ENCODE measurements at regions not wholly inside any gene's neighbourhood (a gene's known extent, or its start where the extent isn't known, plus 50 kb on each side); places are given as distances from the start of the nearest gene placed in this dataset.
"Not testable (repeated sequence)": the region's sequence is repeated elsewhere in the genome, so short reads cannot be mapped to it uniquely, and the experiment has no call there.

GRCh38 chr5:157971571-157972216, 112.7 kb upstream of the CLINT1 start:
- Histone ChIP-seq H3F3A (ENCODE audit: insufficient read depth) (no peaks in the 10 kb centered on the region), H3K9ac (no peak overlapping the region), H3K4me3 (no peak overlapping the region), H3K79me2 (ENCODE audit: insufficient read depth) (no peaks in the 10 kb centered on the region), H2AFZ (no peak overlapping the region), H3K27me3 (replicated peaks; ENCODE audit: insufficient read depth) (no peaks in the 10 kb centered on the region; the same call in 1 of the 2 replicates), H3K9me3 (ENCODE audit: low read depth) (no peaks in the 10 kb centered on the region), H3K36me3 (ENCODE audit: low read depth) (no peaks in the 10 kb centered on the region), H4K20me1 (ENCODE audit: insufficient read depth) (no peaks in the 10 kb centered on the region), H3K9me2 (ENCODE audit: insufficient read depth) (no peaks in the 10 kb centered on the region), H3K4me1 (ENCODE audit: insufficient read depth) (no peaks in the 10 kb centered on the region), H3K4me2 (ENCODE audit: unreplicated experiment) (no peak overlapping the region), H3K27ac (no peak overlapping the region)
- WGBS, 2 experiments (ENCODE audit: low coverage in 1 of 2, low lambda C conversion rate in 2 of 2, missing lambda C conversion rate in 2 of 2): 14 to 16% methylated on average over 5 of the region's 5 CpGs
- peak; percentile 35 for DNase-seq
- no peak for TF ChIP-seq EZH2 (IDR thresholded peaks at IDR 0.05; ENCODE audit: insufficient read depth, poor library complexity, severe bottlenecking)
- TF ChIP-seq EZH2phosphoT487 (IDR thresholded peaks at IDR 0.05; ENCODE audit: insufficient read depth, low read depth): no peak
- in situ Hi-C loops (cut with MboI): no loop called here

GRCh38 chr5:157968570-157968969, 109.6 kb upstream of the CLINT1 start:
- in situ Hi-C loops (cut with MboI): not testable (repeated sequence)

GRCh38 chr5:157965989-157966388, 107.0 kb upstream of the CLINT1 start:
- H3K9me3 ChIP-seq (ENCODE audit: low read depth): no peaks in the 10 kb centered on the region
- H3K4me1 ChIP-seq (ENCODE audit: insufficient read depth): no peaks in the 10 kb centered on the region
- H4K20me1 ChIP-seq (ENCODE audit: insufficient read depth): no peaks in the 10 kb centered on the region

More at GRCh38 chr5:157968570-157968969, 109.6 kb upstream of the CLINT1 start:
- H3F3A ChIP-seq (ENCODE audit: insufficient read depth); H3K4me1 ChIP-seq (ENCODE audit: insufficient read depth); DNase-seq; H3K27me3 ChIP-seq (replicated peaks; ENCODE audit: insufficient read depth); H4K20me1 ChIP-seq (ENCODE audit: insufficient read depth); H3K9me2 ChIP-seq (ENCODE audit: insufficient read depth); H3K9me3 ChIP-seq (ENCODE audit: low read depth); H3K4me3 ChIP-seq; H3K27ac ChIP-seq; H3K79me2 ChIP-seq (ENCODE audit: insufficient read depth); H3K9ac ChIP-seq; H3K4me2 ChIP-seq (ENCODE audit: unreplicated experiment); H2AFZ ChIP-seq; H3K36me3 ChIP-seq (ENCODE audit: low read depth): not testable (repeated sequence)
- 62% methylated on average over 6 of the region's 6 CpGs for WGBS, 2 experiments (ENCODE audit: low coverage in 1 of 2, low lambda C conversion rate in 2 of 2, missing lambda C conversion rate in 2 of 2)

GRCh38 chr5:157965040-157965678, 106.2 kb upstream of the CLINT1 start:
- no peak for TF ChIP-seq EZH2phosphoT487 (IDR thresholded peaks at IDR 0.05; ENCODE audit: insufficient read depth, low read depth)
- TF ChIP-seq EZH2 (IDR thresholded peaks at IDR 0.05; ENCODE audit: insufficient read depth, poor library complexity, severe bottlenecking): no peak
- H3K4me1 ChIP-seq (ENCODE audit: insufficient read depth): no peaks in the 10 kb centered on the region
- H3K79me2 ChIP-seq (ENCODE audit: insufficient read depth): no peaks in the 10 kb centered on the region
- no peaks in the 10 kb centered on the region for H3K9me3 ChIP-seq (ENCODE audit: low read depth)
- no peak overlapping the region for H3K9ac ChIP-seq
- H3K27ac ChIP-seq: no peak overlapping the region
- no peak overlapping the region for H3K4me2 ChIP-seq (ENCODE audit: unreplicated experiment)
- no peaks in the 10 kb centered on the region for H3F3A ChIP-seq (ENCODE audit: insufficient read depth)
- 0 out of 2 replicates have a peak, but pooled peaks cover 12% of the 10 kb centered on the region for H3K27me3 ChIP-seq (replicated peaks; ENCODE audit: insufficient read depth)
- H2AFZ ChIP-seq: no peak overlapping the region
- no peak overlapping the region for H3K4me3 ChIP-seq
- in situ Hi-C loops (cut with MboI): no loop called here
- no peaks in the 10 kb centered on the region for H3K36me3 ChIP-seq (ENCODE audit: low read depth)
- H3K9me2 ChIP-seq (ENCODE audit: insufficient read depth): no peaks in the 10 kb centered on the region
- no peaks in the 10 kb centered on the region for H4K20me1 ChIP-seq (ENCODE audit: insufficient read depth)
- 45 to 51% methylated on average over 2 of the region's 2 CpGs for WGBS, 2 experiments (ENCODE audit: low coverage in 1 of 2, low lambda C conversion rate in 2 of 2, missing lambda C conversion rate in 2 of 2)
- DNase-seq: no peak

More at GRCh38 chr5:157965989-157966388, 107.0 kb upstream of the CLINT1 start:
- H2AFZ ChIP-seq: no peak overlapping the region
- WGBS, 2 experiments (ENCODE audit: low coverage in 1 of 2, low lambda C conversion rate in 2 of 2, missing lambda C conversion rate in 2 of 2): 76 to 77% methylated on average over 9 of the region's 9 CpGs
- H3K9ac ChIP-seq: no peak overlapping the region
- no peaks in the 10 kb centered on the region for H3F3A ChIP-seq (ENCODE audit: insufficient read depth)
- in situ Hi-C loops (cut with MboI): no loop called here
- no peaks in the 10 kb centered on the region for H3K9me2 ChIP-seq (ENCODE audit: insufficient read depth)
- no peaks in the 10 kb centered on the region for H3K79me2 ChIP-seq (ENCODE audit: insufficient read depth)
- no peak for DNase-seq
- no peak overlapping the region for H3K4me2 ChIP-seq (ENCODE audit: unreplicated experiment)
- no peaks in the 10 kb centered on the region for H3K36me3 ChIP-seq (ENCODE audit: low read depth)
- 0 out of 2 replicates have a peak, but pooled peaks cover 11% of the 10 kb centered on the region for H3K27me3 ChIP-seq (replicated peaks; ENCODE audit: insufficient read depth)
- no peak for TF ChIP-seq EZH2 (IDR thresholded peaks at IDR 0.05; ENCODE audit: insufficient read depth, poor library complexity, severe bottlenecking)
- no peak for TF ChIP-seq EZH2phosphoT487 (IDR thresholded peaks at IDR 0.05; ENCODE audit: insufficient read depth, low read depth)
- no peak overlapping the region for H3K27ac ChIP-seq
- H3K4me3 ChIP-seq: no peak overlapping the region

Data from GM23248 (cell line).